ENCODE measurements at regions not wholly inside any gene's neighbourhood (a gene's known extent, or its start where the extent isn't known, plus 50 kb on each side); places are given as distances from the start of the nearest gene placed in this dataset.

- no peak for DNase-seq (ENCODE audit: low spot score)
Measured at GRCh38 chr15:38046257-38047051, 112.0 kb downstream of the TMCO5A start.

DNA sequence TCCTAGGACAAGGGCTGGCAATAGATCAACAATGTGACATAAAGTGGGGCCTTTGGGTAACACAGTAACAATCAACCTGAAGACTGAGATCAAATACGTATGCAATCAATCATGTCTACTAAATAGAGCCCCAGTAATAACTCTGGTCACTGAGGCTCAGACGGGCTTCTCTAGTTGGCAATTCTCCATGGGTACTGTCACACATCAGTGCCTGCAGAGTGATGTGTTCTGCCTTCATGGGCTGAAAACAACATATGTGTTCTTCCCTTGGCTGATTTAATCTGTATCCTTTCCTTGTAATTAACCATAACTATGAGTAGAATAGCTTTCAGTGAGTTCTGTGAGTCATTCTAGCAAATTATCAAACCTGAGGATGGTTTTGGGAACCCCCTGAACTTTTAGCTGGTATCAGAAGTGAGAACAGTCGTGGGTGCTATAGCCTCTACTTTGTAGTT, 113.6 kb downstream of the TMCO5A start:
- DNase-seq (ENCODE audit: low spot score) = no peak

DNA sequence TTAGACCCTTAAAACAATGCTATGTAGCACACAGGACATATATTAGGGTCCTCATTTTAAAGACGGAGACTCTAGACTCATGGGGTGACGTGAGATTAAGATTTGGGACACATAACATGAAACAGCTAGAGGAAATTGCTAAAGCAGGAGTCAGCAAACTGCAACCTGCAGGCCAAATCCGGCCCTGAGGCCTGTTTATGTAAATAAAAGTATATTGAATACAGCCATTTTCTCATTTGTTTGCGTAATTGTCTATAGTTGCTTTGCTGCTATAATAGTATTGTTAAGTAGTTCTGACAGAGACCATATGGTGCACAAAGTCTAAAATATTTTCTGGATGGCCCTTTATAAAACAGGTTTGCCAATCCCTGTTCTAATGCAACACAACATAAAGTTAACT, 115.5 kb downstream of the TMCO5A start:
- DNase-seq (ENCODE audit: low spot score) = no peak

DNA sequence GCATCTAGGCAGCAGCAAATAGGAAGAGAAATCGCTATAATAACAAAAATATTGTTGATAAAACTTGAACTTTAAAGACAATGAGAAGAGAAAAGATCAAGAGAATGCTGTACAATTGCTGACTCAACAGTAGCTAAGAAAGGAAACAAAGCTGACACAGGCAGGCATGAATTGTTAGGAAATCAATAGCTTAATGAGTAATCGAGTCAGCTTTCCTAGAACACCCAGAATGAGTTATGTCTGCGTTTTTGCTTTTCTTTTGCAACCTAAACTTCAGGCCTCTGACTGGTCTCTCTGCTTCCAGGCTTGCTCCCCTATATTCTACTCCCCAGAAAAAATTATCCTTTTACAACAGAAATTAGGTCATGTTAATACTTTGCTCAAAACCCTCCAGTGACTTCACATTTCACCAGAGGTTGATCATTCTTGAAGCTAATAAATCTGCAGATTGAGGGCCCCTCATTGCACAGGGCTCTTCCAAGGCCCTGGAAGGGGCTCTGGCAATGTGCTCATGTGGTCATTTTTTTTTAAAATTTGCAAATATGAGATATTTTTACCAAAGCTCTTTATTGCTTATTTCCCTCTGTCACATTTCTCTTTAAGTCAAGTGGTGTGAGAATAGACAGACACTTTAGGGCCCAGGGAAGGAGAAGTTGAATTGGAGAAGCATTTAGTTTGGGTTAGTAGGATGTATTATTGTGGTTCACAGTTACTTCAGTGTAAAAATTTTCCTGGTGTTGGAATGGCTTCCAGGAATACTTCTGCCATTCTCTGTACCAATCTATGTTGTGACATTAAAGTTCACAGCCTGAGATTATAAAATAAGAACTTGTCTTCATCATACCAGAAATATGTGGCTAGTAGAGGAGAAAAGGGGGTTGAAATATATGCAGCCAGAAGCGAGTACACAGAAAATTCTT, 116.3 kb downstream of the TMCO5A start:
- peak; percentile 73 for DNase-seq (ENCODE audit: low spot score)

DNA sequence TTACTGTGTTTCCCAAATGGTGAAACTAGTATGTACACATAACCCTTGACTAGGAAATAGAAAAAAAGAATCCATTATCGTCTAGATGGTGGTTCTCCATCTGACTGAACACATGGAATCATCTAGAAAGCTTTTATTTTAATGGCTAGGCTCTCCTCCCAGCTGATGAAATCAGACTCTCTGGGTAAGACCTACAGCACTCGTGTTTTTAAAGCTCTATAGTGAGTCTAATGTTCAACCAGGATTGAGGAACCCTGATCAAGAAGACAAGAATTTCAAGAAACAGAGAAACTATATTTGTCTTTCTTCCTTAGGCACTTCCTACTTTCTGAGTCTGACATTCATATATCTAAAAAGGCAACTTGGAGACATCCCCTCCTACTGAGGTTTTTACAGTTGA, 118.8 kb downstream of the TMCO5A start:
- no peak for DNase-seq (ENCODE audit: low spot score)

GRCh38 chr15:38053776-38054175, 119.3 kb downstream of the TMCO5A start:
- DNase-seq (ENCODE audit: low spot score) = no peak

GRCh38 chr15:38054488-38054887, 120.0 kb downstream of the TMCO5A start:
- DNase-seq (ENCODE audit: low spot score) = peak; percentile 50

GRCh38 chr15:38058596-38059075, 124.2 kb downstream of the TMCO5A start:
- no peak for DNase-seq (ENCODE audit: low spot score)

DNA sequence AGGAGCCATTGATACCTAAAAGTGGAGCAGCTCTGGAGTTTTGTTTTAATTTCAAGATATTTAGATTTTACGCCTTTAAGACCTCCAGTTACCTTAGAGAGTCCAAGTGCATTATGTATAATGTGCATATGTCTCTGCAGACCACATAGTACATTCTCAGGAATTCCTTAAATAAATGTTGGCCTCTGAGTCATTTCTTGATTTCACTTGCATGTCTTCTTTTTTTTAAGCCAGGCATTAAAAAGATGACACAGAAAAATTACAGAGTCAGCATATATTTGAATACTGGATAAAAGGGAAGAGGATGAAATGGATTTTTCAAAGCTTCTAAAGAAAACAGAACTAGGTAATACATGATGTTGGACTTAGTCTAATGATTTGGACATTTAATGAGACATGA, 125.2 kb downstream of the TMCO5A start:
- DNase-seq (ENCODE audit: low spot score) = no peak

GRCh38 chr15:38061856-38062649, 127.6 kb downstream of the TMCO5A start:
- DNase-seq (ENCODE audit: low spot score) = no peak

DNA sequence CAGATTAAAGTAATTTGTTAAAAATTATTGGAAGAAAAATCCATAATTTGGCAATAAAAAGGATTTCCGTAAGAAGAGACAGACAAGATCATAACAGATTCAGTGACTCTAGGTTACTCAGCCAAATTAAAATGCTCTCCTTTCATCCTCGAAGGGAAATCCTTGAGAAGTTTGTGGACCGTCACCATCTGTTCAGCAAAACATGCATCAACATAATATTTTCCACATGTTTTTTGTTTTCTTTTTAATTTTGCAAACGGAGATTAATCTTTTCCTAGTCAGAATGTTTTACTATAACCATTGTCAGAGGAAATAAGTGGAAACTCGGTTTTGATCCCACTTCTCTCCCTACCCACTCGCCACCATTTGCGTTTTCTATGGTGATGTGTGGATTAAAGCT, 128.3 kb downstream of the TMCO5A start:
- DNase-seq (ENCODE audit: low spot score) = peak; percentile 32

DNA sequence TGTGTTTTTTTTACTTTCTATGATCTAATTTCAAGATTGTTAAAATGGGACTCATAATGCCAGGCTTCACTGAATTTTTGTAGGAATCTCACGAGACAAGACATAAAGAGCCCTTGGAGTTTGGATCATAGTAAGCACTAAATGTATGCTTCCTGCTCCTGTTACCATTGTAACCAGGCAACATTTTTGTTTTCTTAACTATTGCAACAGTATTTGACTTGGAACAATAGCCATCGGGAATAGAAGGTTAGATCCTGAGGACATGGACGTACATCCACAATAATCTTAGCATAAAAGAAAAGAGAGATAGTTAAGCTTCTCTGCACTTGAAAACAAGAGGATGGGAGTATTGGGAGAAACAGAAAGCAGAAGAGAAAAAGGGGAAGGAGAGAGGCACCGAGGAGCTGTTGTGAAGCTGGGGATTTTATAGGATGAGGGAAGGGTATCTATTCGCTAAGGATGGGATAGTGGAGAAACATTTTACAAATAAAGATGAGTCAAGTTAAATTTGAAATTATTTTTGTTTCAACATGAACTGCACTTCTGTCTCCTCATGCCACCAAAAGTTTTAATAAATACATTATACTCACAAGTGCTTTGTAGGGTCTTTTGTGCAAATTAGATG, 131.4 kb downstream of the TMCO5A start:
- no peak for DNase-seq (ENCODE audit: low spot score)

- DNase-seq (ENCODE audit: low spot score) = no peak
Measured at GRCh38 chr15:38066612-38067011, 132.2 kb downstream of the TMCO5A start.

DNA sequence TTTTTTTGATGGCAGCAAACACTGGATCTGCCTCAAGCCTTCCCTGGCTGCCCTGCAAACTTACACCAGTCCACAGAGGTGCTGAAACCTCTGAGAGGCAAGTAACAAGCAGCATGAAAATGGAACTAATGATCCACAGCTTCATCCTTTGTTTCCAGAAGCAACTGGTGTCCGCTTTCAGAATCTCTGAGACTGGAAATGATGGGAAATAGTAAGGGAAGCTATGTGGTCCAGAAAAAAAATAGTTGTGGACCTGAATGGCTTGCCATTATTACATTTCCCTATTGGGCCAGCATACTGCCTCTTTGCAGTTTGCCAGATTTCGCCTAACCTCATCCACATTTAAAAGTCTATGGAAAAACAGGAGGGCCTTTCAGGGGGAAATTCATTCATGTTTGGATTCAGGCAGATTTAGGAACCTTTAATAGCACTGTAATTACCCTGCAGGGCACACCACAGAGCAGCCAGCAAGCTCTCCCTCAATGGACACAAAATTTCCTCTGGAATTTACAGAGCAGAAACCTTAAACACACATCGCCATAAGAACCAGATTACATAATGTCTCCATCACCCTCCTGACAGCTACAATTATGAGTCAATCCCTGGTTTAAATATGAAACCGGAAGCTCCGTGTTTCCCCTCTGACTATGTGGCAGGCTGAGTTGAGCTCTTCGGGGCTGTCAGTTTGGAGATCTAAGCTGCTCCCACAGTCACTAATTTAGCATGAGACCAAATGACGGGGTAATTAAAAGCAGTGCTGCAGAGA, 134.4 kb downstream of the TMCO5A start:
- peak; percentile 69 for DNase-seq (ENCODE audit: low spot score)

DNA sequence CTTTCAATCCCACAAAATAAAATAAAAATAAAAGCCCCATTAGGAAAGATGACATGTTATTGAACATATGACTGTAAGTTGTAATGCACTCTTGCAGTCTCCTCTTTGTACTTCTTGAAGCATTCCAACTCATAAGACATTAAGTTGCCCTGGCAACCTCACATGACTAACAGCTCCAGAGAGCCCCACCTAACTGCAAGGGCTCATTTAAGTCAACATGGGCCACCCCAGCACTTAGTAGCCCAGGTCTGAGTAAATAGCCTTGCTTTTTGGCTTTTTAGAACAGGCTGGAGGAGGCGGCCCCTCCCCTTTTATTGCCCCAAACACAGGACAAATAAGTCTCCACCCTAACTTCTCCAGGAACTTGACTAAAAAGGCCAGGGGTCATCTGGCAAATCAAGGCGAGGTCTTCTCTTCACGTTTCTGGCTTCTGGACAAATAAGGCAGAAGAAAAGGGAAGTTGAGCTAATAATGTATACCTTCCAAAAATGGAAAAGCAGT, 135.1 kb downstream of the TMCO5A start:
- peak; percentile 80 for DNase-seq (ENCODE audit: low spot score)

- no peak for DNase-seq (ENCODE audit: low spot score)
Measured at GRCh38 chr15:38070778-38071177, 136.3 kb downstream of the TMCO5A start.

DNA sequence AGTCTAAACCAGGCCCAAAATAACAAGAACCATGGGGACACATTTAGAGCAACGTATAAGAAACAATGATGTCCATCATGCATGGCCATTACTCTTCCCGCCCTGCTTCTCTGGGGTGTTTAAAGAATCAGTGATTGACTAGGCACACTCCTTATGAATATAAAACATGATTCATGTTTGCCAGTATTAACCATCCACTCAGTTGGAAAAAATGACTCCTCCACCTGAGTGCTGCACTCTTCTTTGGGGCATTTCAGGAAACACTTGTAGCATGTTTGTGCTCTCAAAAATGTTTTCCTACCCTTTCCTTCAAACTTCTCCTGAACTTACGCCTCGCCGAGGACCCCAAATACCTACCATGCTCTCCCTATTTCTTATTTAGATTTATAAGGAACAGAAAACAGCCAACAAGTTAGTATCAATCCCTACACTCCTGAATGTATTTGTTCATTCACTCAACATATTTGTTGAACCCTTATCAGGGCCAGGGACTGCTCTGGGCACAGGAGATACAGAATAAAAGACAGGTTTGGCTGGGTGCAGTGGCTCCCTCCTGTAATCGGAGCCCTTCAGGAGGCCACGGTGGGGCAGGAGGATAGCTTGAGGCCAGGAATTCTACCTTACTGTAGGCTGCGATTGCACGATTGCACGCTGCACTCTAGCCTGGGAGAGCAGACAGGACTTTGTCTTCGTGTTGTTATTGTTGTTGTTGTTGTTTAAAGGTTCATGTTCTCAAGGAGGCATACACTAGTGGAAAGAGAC, 137.0 kb downstream of the TMCO5A start:
- DNase-seq (ENCODE audit: low spot score) = no peak

DNA sequence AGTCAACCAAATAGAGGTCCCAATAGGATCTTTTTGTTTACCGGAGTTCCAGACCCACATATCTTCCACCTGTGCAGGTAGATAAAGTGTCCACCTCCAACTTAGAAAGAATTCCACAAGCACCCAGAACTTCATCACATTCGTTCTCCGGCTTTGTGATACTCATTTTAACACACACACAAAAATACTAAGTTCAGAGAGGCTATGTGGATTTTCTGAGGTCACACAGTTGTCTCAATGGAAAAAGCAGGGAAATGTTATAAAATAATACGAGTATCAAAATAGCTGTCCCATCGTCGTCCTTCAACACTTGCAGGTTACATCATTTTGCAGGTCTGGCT, 137.5 kb downstream of the TMCO5A start:
- DNase-seq (ENCODE audit: low spot score) = no peak

- DNase-seq (ENCODE audit: low spot score) = peak; percentile 88
Measured at GRCh38 chr15:38072348-38073177, 138.1 kb downstream of the TMCO5A start.
